Nephron (organoid): ENCODE measurements at regions not wholly inside any gene's neighbourhood (a gene's known extent, or its start where the extent isn't known, plus 50 kb on each side); places are given as distances from the start of the nearest gene placed in this dataset.

Source experiments
- H3K27ac Mint-ChIP-seq, 3 experiments: 2 replicates each; pipeline ENCODE4 v1.8.0; 2020; ENCODE audit warnings: mixed read lengths in 3 of 3, mild to moderate bottlenecking in 2 of 3, moderate library complexity in 1 of 3
- H3K27me3 Mint-ChIP-seq: 2 replicates; pipeline ENCODE4 v1.8.0; 2021; ENCODE audit warnings: low read depth, mild to moderate bottlenecking, moderate library complexity, mixed read lengths
- H3K36me3 Mint-ChIP-seq: 2 replicates; pipeline ENCODE4 v1.8.0; 2020; ENCODE audit warnings: low read depth, mixed read lengths
- H3K4me1 Mint-ChIP-seq: 2 replicates; pipeline ENCODE4 v1.8.0; 2020; ENCODE audit warnings: mixed read lengths
- H3K4me3 Mint-ChIP-seq, 3 experiments: 2 replicates each; pipeline ENCODE4 v1.8.0; 2020; ENCODE audit warnings: mild to moderate bottlenecking in 3 of 3, mixed read lengths in 3 of 3, moderate library complexity in 2 of 3
- H3K9me3 Mint-ChIP-seq: 2 replicates; pipeline ENCODE4 v1.8.0; 2020; ENCODE audit warnings: mixed read lengths
- CTCF ChIP-seq, 3 experiments: fragments of 200-600 bp; sonication (generic); IDR thresholded peaks; one replicate each; pipeline ENCODE4 v1.5.0; 2021; ENCODE audit warnings: antibody characterized with exemption in 3 of 3; ENCODE audit not compliant: unreplicated experiment in 3 of 3

- no peaks in the 10 kb centered on the region for H3K9me3 Mint-ChIP-seq
- no peak for TF ChIP-seq CTCF (IDR thresholded peaks at IDR 0.05; ENCODE audit: unreplicated experiment in 3 of 3)
- H3K4me3 Mint-ChIP-seq: no peak overlapping the region
- H3K27ac Mint-ChIP-seq: no peak overlapping the region
- no peaks in the 10 kb centered on the region for H3K36me3 Mint-ChIP-seq
- no peaks in the 10 kb centered on the region for H3K4me1 Mint-ChIP-seq
- no peaks in the 10 kb centered on the region for H3K27me3 Mint-ChIP-seq
Observed at GRCh38 chr2:150688016-150688415, 200.5 kb upstream of the RND3 start.

- no peak for TF ChIP-seq CTCF (IDR thresholded peaks at IDR 0.05; ENCODE audit: unreplicated experiment in 3 of 3)
- no peaks in the 10 kb centered on the region for H3K9me3 Mint-ChIP-seq
- no peak overlapping the region for H3K4me3 Mint-ChIP-seq
- no peaks in the 10 kb centered on the region for H3K27me3 Mint-ChIP-seq
- no peaks in the 10 kb centered on the region for H3K4me1 Mint-ChIP-seq
- H3K36me3 Mint-ChIP-seq: no peaks in the 10 kb centered on the region
- no peak overlapping the region for H3K27ac Mint-ChIP-seq
Observed at GRCh38 chr2:150686391-150686790, 198.9 kb upstream of the RND3 start.

- H3K36me3 Mint-ChIP-seq: no peaks in the 10 kb centered on the region
- H3K9me3 Mint-ChIP-seq: no peaks in the 10 kb centered on the region
- no peak for TF ChIP-seq CTCF (IDR thresholded peaks at IDR 0.05; ENCODE audit: unreplicated experiment in 3 of 3)
- H3K4me1 Mint-ChIP-seq: no peaks in the 10 kb centered on the region
- no peak overlapping the region for H3K4me3 Mint-ChIP-seq
- H3K27me3 Mint-ChIP-seq: no peaks in the 10 kb centered on the region
- H3K27ac Mint-ChIP-seq: no peak overlapping the region
Observed at GRCh38 chr2:150681120-150681804, 193.8 kb upstream of the RND3 start.

GRCh38 chr2:150679456-150680120 lies 192.1 kb upstream of the RND3 start:
- Mint-ChIP-seq H3K4me3 (no peak overlapping the region), H3K36me3 (no peaks in the 10 kb centered on the region), H3K27me3 (no peaks in the 10 kb centered on the region), H3K4me1 (no peaks in the 10 kb centered on the region), H3K27ac (no peak overlapping the region), H3K9me3 (no peaks in the 10 kb centered on the region)
- no peak for TF ChIP-seq CTCF (IDR thresholded peaks at IDR 0.05; ENCODE audit: unreplicated experiment in 3 of 3)

- Mint-ChIP-seq H3K4me3 (no peak overlapping the region), H3K27ac (no peak overlapping the region), H3K4me1 (no peaks in the 10 kb centered on the region), H3K27me3 (no peaks in the 10 kb centered on the region), H3K36me3 (no peaks in the 10 kb centered on the region), H3K9me3 (no peaks in the 10 kb centered on the region)
- TF ChIP-seq CTCF (IDR thresholded peaks at IDR 0.05; ENCODE audit: unreplicated experiment in 3 of 3): no peak
Observed at GRCh38 chr2:150677551-150677950, 190.1 kb upstream of the RND3 start.
